H1 (cell line): ENCODE measurements at regions not wholly inside any gene's neighbourhood (a gene's known extent, or its start where the extent isn't known, plus 50 kb on each side); places are given as distances from the start of the nearest gene placed in this dataset.

Experiments
- SP4 ChIP-seq: IDR thresholded peaks from 2 replicates; pipeline ENCODE4 v1.6.1; 2012; ENCODE audit warnings: low read length, inconsistent platforms
- TF ChIP-seq, protein P1 (sequence below): fragments of 300-600 bp; sonication (generic); IDR thresholded peaks from 2 replicates; pipeline ENCODE4 v1.7.1; 2012; ENCODE audit warnings: low read length, moderate library complexity, mild to moderate bottlenecking, inconsistent platforms; ENCODE audit not compliant: insufficient replicate concordance
- TF ChIP-seq, protein P2 (sequence below): IDR thresholded peaks from 2 replicates; pipeline ENCODE4 v1.6.1; 2012; ENCODE audit warnings: inconsistent platforms

DNA sequence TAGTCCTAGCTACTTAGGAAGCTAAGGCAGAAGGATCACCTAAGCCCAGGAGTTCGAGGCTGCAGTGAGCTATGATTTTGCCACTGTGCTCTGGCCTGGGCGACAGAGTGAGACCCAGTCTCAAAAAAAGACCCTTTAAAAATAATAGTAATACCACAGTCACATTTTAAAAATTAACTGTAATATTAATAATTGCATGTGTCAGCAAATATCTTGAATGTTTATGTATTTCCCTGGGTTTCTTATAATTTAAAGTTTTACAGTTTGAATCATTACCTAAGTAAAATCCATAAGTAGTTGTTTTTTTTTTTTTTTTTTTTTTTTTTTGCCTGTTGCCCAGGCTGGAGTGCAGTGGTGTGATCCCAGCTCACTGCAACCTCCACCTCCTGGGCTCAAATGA lies 69.2 kb downstream of the LYZL2 start (continued):
- TF ChIP-seq, protein P1, sequence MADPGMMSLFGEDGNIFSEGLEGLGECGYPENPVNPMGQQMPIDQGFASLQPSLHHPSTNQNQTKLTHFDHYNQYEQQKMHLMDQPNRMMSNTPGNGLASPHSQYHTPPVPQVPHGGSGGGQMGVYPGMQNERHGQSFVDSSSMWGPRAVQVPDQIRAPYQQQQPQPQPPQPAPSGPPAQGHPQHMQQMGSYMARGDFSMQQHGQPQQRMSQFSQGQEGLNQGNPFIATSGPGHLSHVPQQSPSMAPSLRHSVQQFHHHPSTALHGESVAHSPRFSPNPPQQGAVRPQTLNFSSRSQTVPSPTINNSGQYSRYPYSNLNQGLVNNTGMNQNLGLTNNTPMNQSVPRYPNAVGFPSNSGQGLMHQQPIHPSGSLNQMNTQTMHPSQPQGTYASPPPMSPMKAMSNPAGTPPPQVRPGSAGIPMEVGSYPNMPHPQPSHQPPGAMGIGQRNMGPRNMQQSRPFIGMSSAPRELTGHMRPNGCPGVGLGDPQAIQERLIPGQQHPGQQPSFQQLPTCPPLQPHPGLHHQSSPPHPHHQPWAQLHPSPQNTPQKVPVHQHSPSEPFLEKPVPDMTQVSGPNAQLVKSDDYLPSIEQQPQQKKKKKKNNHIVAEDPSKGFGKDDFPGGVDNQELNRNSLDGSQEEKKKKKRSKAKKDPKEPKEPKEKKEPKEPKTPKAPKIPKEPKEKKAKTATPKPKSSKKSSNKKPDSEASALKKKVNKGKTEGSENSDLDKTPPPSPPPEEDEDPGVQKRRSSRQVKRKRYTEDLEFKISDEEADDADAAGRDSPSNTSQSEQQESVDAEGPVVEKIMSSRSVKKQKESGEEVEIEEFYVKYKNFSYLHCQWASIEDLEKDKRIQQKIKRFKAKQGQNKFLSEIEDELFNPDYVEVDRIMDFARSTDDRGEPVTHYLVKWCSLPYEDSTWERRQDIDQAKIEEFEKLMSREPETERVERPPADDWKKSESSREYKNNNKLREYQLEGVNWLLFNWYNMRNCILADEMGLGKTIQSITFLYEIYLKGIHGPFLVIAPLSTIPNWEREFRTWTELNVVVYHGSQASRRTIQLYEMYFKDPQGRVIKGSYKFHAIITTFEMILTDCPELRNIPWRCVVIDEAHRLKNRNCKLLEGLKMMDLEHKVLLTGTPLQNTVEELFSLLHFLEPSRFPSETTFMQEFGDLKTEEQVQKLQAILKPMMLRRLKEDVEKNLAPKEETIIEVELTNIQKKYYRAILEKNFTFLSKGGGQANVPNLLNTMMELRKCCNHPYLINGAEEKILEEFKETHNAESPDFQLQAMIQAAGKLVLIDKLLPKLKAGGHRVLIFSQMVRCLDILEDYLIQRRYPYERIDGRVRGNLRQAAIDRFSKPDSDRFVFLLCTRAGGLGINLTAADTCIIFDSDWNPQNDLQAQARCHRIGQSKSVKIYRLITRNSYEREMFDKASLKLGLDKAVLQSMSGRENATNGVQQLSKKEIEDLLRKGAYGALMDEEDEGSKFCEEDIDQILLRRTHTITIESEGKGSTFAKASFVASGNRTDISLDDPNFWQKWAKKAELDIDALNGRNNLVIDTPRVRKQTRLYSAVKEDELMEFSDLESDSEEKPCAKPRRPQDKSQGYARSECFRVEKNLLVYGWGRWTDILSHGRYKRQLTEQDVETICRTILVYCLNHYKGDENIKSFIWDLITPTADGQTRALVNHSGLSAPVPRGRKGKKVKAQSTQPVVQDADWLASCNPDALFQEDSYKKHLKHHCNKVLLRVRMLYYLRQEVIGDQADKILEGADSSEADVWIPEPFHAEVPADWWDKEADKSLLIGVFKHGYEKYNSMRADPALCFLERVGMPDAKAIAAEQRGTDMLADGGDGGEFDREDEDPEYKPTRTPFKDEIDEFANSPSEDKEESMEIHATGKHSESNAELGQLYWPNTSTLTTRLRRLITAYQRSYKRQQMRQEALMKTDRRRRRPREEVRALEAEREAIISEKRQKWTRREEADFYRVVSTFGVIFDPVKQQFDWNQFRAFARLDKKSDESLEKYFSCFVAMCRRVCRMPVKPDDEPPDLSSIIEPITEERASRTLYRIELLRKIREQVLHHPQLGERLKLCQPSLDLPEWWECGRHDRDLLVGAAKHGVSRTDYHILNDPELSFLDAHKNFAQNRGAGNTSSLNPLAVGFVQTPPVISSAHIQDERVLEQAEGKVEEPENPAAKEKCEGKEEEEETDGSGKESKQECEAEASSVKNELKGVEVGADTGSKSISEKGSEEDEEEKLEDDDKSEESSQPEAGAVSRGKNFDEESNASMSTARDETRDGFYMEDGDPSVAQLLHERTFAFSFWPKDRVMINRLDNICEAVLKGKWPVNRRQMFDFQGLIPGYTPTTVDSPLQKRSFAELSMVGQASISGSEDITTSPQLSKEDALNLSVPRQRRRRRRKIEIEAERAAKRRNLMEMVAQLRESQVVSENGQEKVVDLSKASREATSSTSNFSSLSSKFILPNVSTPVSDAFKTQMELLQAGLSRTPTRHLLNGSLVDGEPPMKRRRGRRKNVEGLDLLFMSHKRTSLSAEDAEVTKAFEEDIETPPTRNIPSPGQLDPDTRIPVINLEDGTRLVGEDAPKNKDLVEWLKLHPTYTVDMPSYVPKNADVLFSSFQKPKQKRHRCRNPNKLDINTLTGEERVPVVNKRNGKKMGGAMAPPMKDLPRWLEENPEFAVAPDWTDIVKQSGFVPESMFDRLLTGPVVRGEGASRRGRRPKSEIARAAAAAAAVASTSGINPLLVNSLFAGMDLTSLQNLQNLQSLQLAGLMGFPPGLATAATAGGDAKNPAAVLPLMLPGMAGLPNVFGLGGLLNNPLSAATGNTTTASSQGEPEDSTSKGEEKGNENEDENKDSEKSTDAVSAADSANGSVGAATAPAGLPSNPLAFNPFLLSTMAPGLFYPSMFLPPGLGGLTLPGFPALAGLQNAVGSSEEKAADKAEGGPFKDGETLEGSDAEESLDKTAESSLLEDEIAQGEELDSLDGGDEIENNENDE: no peak
- no peak for TF ChIP-seq SP4
- TF ChIP-seq, protein P2, sequence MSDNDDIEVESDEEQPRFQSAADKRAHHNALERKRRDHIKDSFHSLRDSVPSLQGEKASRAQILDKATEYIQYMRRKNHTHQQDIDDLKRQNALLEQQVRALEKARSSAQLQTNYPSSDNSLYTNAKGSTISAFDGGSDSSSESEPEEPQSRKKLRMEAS: no peak
- TF ChIP-seq, all 59 proteins: peak for 1
